PC-9 (cell line): ENCODE measurements at regions not wholly inside any gene's neighbourhood (a gene's known extent, or its start where the extent isn't known, plus 50 kb on each side); places are given as distances from the start of the nearest gene placed in this dataset.
A peak's percentile ranks its signal among the peaks of the same experiment; 100 is the strongest.

Source experiments
- BruUV-seq: library from RNA; stranded (reverse); fragments of 400-500 nt; replicated peaks from 2 replicates; lab custom pipeline; 2021; lab: Mats Ljungman, UMichigan
- CTCF ChIA-PET: fragments of 300-600 bp; sonication (Branson Sonifier 250); formaldehyde crosslinking; loops from one replicate; lab custom pipeline; 2022; ENCODE audit warnings: antibody characterized with exemption; lab: Charles Lee
- POLR2A ChIA-PET: fragments of 300-600 bp; sonication (Branson Sonifier 250); formaldehyde crosslinking; loops from one replicate; lab custom pipeline; 2022; ENCODE audit warnings: antibody characterized with exemption; ENCODE audit not compliant: unreplicated experiment; lab: Charles Lee
- DNase-seq, 2 experiments: peaks; one replicate each; pipeline versions ENCODE4 v3.0.0 to v3.0.0-alpha.2; 2015 to 2022; ENCODE audit warnings: mixed read lengths in 1 of 2
- H2AFZ ChIP-seq: fragments of 200-600 bp; sonication (generic); 2 replicates; pipeline ENCODE4 v1.8.1; 2017; ENCODE audit warnings: antibody characterized with exemption
- H3F3A ChIP-seq: fragments of 200-600 bp; sonication (generic); 2 replicates; pipeline ENCODE4 v1.8.1; 2017; ENCODE audit warnings: antibody characterized with exemption, mild to moderate bottlenecking, low read depth; ENCODE audit not compliant: insufficient read depth
- H3K27ac ChIP-seq: fragments of 200-600 bp; sonication (generic); 2 replicates; pipeline ENCODE4 v1.6.1; 2016; ENCODE audit warnings: mixed run types
- H3K27me3 ChIP-seq: fragments of 200-600 bp; sonication (generic); 2 replicates; pipeline ENCODE4 v1.6.1; 2016; ENCODE audit warnings: low read depth, mixed run types; ENCODE audit not compliant: insufficient read depth
- H3K36me3 ChIP-seq: fragments of 200-600 bp; sonication (generic); 2 replicates; pipeline ENCODE4 v1.6.1; 2016; ENCODE audit warnings: low read depth, mixed run types
- H3K4me1 ChIP-seq: fragments of 200-600 bp; sonication (generic); replicated peaks from 2 replicates; pipeline ENCODE4 v1.6.1; 2016; ENCODE audit warnings: mixed run types; ENCODE audit not compliant: insufficient read depth
- H3K4me2 ChIP-seq: fragments of 200-600 bp; sonication (generic); 2 replicates; pipeline ENCODE4 v1.6.1; 2017; ENCODE audit warnings: mixed run types
- H3K4me3 ChIP-seq: fragments of 200-600 bp; sonication (generic); 2 replicates; pipeline ENCODE4 v1.6.1; 2016; ENCODE audit warnings: mixed run types
- H3K79me2 ChIP-seq: fragments of 200-600 bp; sonication (generic); 2 replicates; pipeline ENCODE4 v1.6.1; 2017; ENCODE audit warnings: low read depth, mixed run types
- H3K9me2 ChIP-seq: fragments of 200-600 bp; sonication (generic); 2 replicates; pipeline ENCODE4 v1.8.1; 2017; ENCODE audit warnings: mild to moderate bottlenecking; ENCODE audit not compliant: insufficient read depth
- H3K9me3 ChIP-seq: fragments of 200-600 bp; sonication (generic); 2 replicates; pipeline ENCODE4 v1.8.1; 2016; ENCODE audit warnings: low read depth; ENCODE audit not compliant: insufficient read depth
- H4K20me1 ChIP-seq: fragments of 200-600 bp; sonication (generic); 2 replicates; pipeline ENCODE4 v1.8.1; 2017; ENCODE audit not compliant: insufficient read depth
- EZH2 ChIP-seq: fragments of 200-600 bp; sonication (generic); IDR thresholded peaks from 2 replicates; pipeline ENCODE4 v1.8.0; 2017; ENCODE audit warnings: antibody characterized with exemption, low read depth
- intact Hi-C: fragments of 100-400 bp; cut with micrococcal nuclease; formaldehyde crosslinking; loops from one replicate; pipeline ENCODE4 v1.10.0; 2022; ENCODE audit not compliant: unreplicated experiment
- TF ChIP-seq, protein P1 (sequence below): fragments of 200-600 bp; sonication (generic); conservative IDR thresholded peaks from 2 replicates; pipeline ENCODE4 v1.6.1; 2017; ENCODE audit warnings: mixed run types, antibody characterized with exemption, mild to moderate bottlenecking, moderate library complexity

DNA sequence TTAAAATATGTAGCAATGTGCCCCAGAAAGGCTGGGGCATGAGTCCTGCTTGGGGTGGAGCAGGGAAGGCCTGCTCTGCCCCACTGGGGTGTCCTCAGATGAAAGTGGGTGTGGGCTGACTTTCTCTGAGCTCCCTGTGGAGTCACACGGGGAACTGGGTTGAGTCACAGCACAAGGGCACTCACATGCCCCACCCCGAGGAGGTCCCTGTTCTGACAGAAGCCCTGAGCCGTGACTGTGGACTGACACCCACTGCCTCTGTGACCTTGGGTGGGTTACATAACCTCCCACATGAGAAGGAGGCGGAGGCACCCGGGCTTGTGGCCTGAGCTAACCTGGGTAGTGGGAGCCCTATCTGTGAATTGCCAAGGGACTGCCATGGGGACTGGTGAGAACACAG is 52.5 kb upstream of the TINAGL1 start:
- BruUV-seq: no TSS peak
- ChIA-PET POLR2A (no interaction called here), CTCF (no interaction called here)
- DNase-seq: peak in 1 of 2 experiments; percentile 61
- peaks cover 44% of the 10 kb centered on the region for H3K4me1 ChIP-seq
- H3K79me2 ChIP-seq: no peaks in the 10 kb centered on the region
- TF ChIP-seq EZH2: no peak
- no peaks in the 10 kb centered on the region for H4K20me1 ChIP-seq
- no peaks in the 10 kb centered on the region for H3K27me3 ChIP-seq
- no peak overlapping the region for H3K4me2 ChIP-seq
- no peaks in the 10 kb centered on the region for H3K36me3 ChIP-seq
- peaks cover 3% of the 10 kb centered on the region; the same call in 1 of the 2 replicates for H3K9me3 ChIP-seq
- intact Hi-C loops: no loop called here
- no peaks in the 10 kb centered on the region for H3K9me2 ChIP-seq
- no peak overlapping the region for H3K27ac ChIP-seq
- no peak overlapping the region for H3K4me3 ChIP-seq
- no peak overlapping the region for H2AFZ ChIP-seq
- H3F3A ChIP-seq: peaks cover 38% of the 10 kb centered on the region

DNA sequence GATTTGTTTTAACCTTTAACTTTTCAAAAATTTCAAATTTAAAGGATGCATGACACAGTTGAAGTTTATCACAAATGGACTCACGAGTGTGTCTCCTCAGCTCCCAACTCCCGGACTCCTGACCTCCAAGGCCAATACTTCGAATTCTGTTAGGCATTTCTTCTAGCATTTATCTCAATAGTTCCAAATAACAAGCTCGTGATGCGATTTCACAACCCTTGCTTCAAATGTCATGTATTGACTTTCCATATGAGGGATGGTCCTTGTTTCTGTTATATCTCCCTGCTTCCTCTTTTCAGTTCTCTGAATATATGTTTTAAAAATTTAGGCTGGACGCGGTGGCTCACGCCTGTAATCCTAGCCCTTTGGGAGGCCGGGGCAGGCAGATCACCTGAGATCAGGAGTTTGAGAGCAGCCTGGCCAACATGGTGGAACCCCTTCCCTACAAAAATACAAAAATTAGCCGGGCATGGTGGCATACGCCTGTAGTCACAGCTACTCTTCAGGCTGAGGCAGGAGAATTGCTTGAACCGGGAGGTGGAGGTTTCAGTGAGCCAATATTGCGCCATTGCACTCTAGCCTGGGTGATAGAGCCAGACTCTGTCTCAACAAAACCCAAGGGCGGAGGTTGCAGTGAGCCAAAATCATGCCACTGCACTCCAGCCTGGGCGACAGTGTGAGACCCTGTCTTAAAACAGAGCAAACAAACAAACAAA is 52.0 kb upstream of the TINAGL1 start:
- Histone ChIP-seq H3K36me3 (no peaks in the 10 kb centered on the region), H3K9me2 (no peaks in the 10 kb centered on the region), H3K9me3 (peaks cover 3% of the 10 kb centered on the region; the same call in 1 of the 2 replicates), H4K20me1 (no peaks in the 10 kb centered on the region), H3K27ac (no peak overlapping the region), H3K4me1 (peaks cover 44% of the 10 kb centered on the region), H3F3A (peaks cover 38% of the 10 kb centered on the region), H3K4me2 (no peak overlapping the region), H3K27me3 (no peaks in the 10 kb centered on the region), H2AFZ (no peak overlapping the region), H3K4me3 (no peak overlapping the region), H3K79me2 (no peaks in the 10 kb centered on the region)
- intact Hi-C loops: no loop called here
- BruUV-seq: no TSS peak
- no peak for DNase-seq
- TF ChIP-seq, protein P1, sequence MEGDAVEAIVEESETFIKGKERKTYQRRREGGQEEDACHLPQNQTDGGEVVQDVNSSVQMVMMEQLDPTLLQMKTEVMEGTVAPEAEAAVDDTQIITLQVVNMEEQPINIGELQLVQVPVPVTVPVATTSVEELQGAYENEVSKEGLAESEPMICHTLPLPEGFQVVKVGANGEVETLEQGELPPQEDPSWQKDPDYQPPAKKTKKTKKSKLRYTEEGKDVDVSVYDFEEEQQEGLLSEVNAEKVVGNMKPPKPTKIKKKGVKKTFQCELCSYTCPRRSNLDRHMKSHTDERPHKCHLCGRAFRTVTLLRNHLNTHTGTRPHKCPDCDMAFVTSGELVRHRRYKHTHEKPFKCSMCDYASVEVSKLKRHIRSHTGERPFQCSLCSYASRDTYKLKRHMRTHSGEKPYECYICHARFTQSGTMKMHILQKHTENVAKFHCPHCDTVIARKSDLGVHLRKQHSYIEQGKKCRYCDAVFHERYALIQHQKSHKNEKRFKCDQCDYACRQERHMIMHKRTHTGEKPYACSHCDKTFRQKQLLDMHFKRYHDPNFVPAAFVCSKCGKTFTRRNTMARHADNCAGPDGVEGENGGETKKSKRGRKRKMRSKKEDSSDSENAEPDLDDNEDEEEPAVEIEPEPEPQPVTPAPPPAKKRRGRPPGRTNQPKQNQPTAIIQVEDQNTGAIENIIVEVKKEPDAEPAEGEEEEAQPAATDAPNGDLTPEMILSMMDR: no peak
- TF ChIP-seq EZH2: no peak
- ChIA-PET POLR2A (no interaction called here), CTCF (no interaction called here)
